OCI-LY7 (cell line): ENCODE measurements at regions not wholly inside any gene's neighbourhood (a gene's known extent, or its start where the extent isn't known, plus 50 kb on each side); places are given as distances from the start of the nearest gene placed in this dataset.

ENCODE experiments used
- CTCF ChIP-seq: fragments of 200-600 bp; sonication (generic); conservative IDR thresholded peaks from 2 replicates; pipeline ENCODE4 v1.5.1; 2014; ENCODE audit warnings: mild to moderate bottlenecking, antibody characterized with exemption, low read length, moderate library complexity, mixed read lengths
- EZH2phosphoT487 ChIP-seq: fragments of 200-600 bp; sonication (generic); IDR thresholded peaks from 2 replicates; pipeline ENCODE4 v1.6.1; 2018; ENCODE audit warnings: low read depth, borderline replicate concordance, mild to moderate bottlenecking, mixed run types, antibody characterized with exemption, low read length, moderate library complexity, mixed read lengths

- TF ChIP-seq CTCF (no peak), EZH2phosphoT487 (no peak)
Observed at GRCh38 chr9:94490465-94490864, 64.4 kb upstream of the PCAT7 start.
